HEK293 (cell line): ENCODE measurements at regions not wholly inside any gene's neighbourhood (a gene's known extent, or its start where the extent isn't known, plus 50 kb on each side); places are given as distances from the start of the nearest gene placed in this dataset.

Source experiments
- BCL11A ChIP-seq: fragments of 450-650 bp; formaldehyde crosslinking; IDR thresholded peaks from 2 replicates; pipeline ENCODE4 v1.5.1; 2016; ENCODE audit warnings: low read depth, missing biosample characterization, missing genetic modification characterization
- ELK4 ChIP-seq: IDR thresholded peaks from 2 replicates; pipeline ENCODE4 v1.6.1; 2011; ENCODE audit warnings: mild to moderate bottlenecking, low read depth, low read length, borderline replicate concordance
- TF ChIP-seq, protein P1 (sequence below): fragments of 450-650 bp; formaldehyde crosslinking; IDR thresholded peaks from 2 replicates; pipeline ENCODE4 v1.5.1; 2016; ENCODE audit warnings: missing biosample characterization, missing genetic modification characterization

DNA sequence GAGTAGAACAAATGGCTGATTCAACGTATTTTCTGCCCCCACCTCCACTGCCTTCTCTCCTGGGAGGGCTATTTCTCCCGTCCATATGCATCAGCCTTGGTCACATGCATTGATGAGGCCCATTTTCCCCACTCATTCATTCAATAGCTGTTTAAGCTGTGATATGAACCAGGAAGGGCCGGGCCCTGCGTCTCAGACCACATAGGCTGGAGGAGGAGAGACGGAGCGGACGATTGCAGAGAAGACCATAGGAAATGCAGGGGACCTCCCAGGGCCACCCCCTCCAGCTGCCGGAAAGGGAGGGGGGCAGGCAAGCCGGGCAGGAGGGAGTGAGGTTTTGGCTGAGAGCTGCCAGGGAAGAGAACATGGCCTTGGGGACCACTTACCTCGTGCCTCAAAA is 104.4 kb upstream of the TMEM132D start:
- TF ChIP-seq BCL11A (no peak), ELK4 (no peak)
- TF ChIP-seq, protein P1, sequence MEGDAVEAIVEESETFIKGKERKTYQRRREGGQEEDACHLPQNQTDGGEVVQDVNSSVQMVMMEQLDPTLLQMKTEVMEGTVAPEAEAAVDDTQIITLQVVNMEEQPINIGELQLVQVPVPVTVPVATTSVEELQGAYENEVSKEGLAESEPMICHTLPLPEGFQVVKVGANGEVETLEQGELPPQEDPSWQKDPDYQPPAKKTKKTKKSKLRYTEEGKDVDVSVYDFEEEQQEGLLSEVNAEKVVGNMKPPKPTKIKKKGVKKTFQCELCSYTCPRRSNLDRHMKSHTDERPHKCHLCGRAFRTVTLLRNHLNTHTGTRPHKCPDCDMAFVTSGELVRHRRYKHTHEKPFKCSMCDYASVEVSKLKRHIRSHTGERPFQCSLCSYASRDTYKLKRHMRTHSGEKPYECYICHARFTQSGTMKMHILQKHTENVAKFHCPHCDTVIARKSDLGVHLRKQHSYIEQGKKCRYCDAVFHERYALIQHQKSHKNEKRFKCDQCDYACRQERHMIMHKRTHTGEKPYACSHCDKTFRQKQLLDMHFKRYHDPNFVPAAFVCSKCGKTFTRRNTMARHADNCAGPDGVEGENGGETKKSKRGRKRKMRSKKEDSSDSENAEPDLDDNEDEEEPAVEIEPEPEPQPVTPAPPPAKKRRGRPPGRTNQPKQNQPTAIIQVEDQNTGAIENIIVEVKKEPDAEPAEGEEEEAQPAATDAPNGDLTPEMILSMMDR (tag by site-specific recombination): no peak
